ENCODE measurements at regions not wholly inside any gene's neighbourhood (a gene's known extent, or its start where the extent isn't known, plus 50 kb on each side); places are given as distances from the start of the nearest gene placed in this dataset.

GRCh38 chr2:217414429-217414828, 554.6 kb upstream of the TNP1 start:
- H3K9me3 Mint-ChIP-seq (ENCODE audit: unreplicated experiment): no peaks in the 10 kb centered on the region
- no peak overlapping the region for H3K27ac Mint-ChIP-seq (ENCODE audit: unreplicated experiment)
- no peaks in the 10 kb centered on the region for H3K36me3 Mint-ChIP-seq (ENCODE audit: low read depth, unreplicated experiment)
- peaks cover 1% of the 10 kb centered on the region for H3K27me3 Mint-ChIP-seq (ENCODE audit: unreplicated experiment)
- H3K4me3 Mint-ChIP-seq (ENCODE audit: unreplicated experiment): no peak overlapping the region
- no peak for TF ChIP-seq CTCF (IDR thresholded peaks at IDR 0.05; ENCODE audit: unreplicated experiment)
- peaks cover 14% of the 10 kb centered on the region for H3K4me1 Mint-ChIP-seq (ENCODE audit: unreplicated experiment)
- DNase-seq (ENCODE audit: low spot score): no peak

- DNase-seq (ENCODE audit: low spot score): no peak
- Mint-ChIP-seq H3K27ac (ENCODE audit: unreplicated experiment) (no peak overlapping the region), H3K9me3 (ENCODE audit: unreplicated experiment) (no peaks in the 10 kb centered on the region), H3K36me3 (ENCODE audit: low read depth, unreplicated experiment) (no peaks in the 10 kb centered on the region), H3K4me3 (ENCODE audit: unreplicated experiment) (no peak overlapping the region), H3K4me1 (ENCODE audit: unreplicated experiment) (peaks cover 17% of the 10 kb centered on the region), H3K27me3 (ENCODE audit: unreplicated experiment) (peaks cover 1% of the 10 kb centered on the region)
- TF ChIP-seq CTCF (IDR thresholded peaks at IDR 0.05; ENCODE audit: unreplicated experiment): no peak
Measured at GRCh38 chr2:217413193-217413592, 553.3 kb upstream of the TNP1 start.

DNA sequence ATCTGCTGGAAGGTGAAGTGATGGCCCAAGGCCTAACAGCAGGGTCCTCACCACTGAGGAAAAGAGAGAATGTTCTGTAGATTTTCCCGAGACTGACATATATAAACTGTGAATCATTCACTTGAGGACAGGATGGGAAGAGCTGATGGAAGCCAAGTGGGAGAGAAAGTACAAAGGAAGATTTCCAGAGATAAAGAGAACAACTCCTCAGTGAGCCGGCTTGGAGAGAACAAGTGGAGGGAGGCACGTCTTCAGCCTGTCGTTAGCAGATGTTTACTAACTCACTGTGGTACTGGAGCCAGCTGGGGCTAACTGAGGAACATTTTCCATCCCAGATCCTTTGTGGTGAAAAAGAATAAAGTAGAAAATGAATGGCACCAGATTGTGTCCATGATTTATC, 552.9 kb upstream of the TNP1 start:
- no peak for DNase-seq (ENCODE audit: low spot score)
- TF ChIP-seq CTCF (IDR thresholded peaks at IDR 0.05; ENCODE audit: unreplicated experiment): no peak
- peak overlapping the region; percentile 70 for H3K27ac Mint-ChIP-seq (ENCODE audit: unreplicated experiment)
- H3K36me3 Mint-ChIP-seq (ENCODE audit: low read depth, unreplicated experiment): no peaks in the 10 kb centered on the region
- peaks cover 17% of the 10 kb centered on the region for H3K4me1 Mint-ChIP-seq (ENCODE audit: unreplicated experiment)
- H3K9me3 Mint-ChIP-seq (ENCODE audit: unreplicated experiment): no peaks in the 10 kb centered on the region
- no peak overlapping the region for H3K4me3 Mint-ChIP-seq (ENCODE audit: unreplicated experiment)
- H3K27me3 Mint-ChIP-seq (ENCODE audit: unreplicated experiment): no peaks in the 10 kb centered on the region

DNA sequence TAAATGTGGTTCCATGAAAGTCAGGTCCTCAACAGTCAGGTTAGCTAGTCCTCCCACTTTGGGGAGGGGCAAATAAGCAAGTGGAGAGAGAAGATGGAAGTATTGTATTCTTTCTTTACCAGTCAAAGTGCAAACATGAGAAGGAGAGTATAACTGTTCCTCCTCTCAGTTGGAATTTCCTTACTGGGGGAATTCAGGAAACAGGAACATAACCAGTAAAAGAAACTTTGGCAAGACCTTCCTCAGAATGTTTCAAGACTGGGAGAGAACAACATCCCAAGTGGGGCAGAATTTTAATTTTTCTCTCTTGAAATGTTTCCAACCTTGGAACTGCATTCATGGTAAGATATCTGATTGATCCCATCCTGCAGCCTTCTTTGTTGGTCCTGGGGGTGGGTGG, 552.4 kb upstream of the TNP1 start:
- TF ChIP-seq CTCF (IDR thresholded peaks at IDR 0.05; ENCODE audit: unreplicated experiment): no peak

DNA sequence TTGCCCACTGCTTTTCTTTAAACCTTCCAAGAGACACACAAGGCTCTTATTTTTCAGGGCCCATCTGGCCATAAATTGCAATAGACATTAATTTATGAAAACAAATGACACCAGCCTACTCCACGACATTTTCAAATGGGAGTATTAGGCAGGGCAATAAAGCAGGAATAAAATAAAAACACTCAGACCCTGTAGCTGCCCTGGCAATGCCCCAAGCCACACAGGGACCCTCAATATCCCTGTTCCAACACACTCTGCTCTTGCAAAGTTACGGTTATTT, 550.8 kb upstream of the TNP1 start:
- no peak for TF ChIP-seq CTCF (IDR thresholded peaks at IDR 0.05; ENCODE audit: unreplicated experiment)
- H3K27ac Mint-ChIP-seq (ENCODE audit: unreplicated experiment): no peak overlapping the region
- no peaks in the 10 kb centered on the region for H3K9me3 Mint-ChIP-seq (ENCODE audit: unreplicated experiment)
- H3K4me1 Mint-ChIP-seq (ENCODE audit: unreplicated experiment): peaks cover 17% of the 10 kb centered on the region
- H3K36me3 Mint-ChIP-seq (ENCODE audit: low read depth, unreplicated experiment): no peaks in the 10 kb centered on the region
- H3K4me3 Mint-ChIP-seq (ENCODE audit: unreplicated experiment): no peak overlapping the region
- H3K27me3 Mint-ChIP-seq (ENCODE audit: unreplicated experiment): no peaks in the 10 kb centered on the region
- no peak for DNase-seq (ENCODE audit: low spot score)

More for the DNA sequence above, 552.4 kb upstream of the TNP1 start:
- Mint-ChIP-seq H3K4me1 (ENCODE audit: unreplicated experiment) (peaks cover 17% of the 10 kb centered on the region), H3K27me3 (ENCODE audit: unreplicated experiment) (no peaks in the 10 kb centered on the region), H3K9me3 (ENCODE audit: unreplicated experiment) (no peaks in the 10 kb centered on the region), H3K36me3 (ENCODE audit: low read depth, unreplicated experiment) (no peaks in the 10 kb centered on the region), H3K4me3 (ENCODE audit: unreplicated experiment) (no peak overlapping the region), H3K27ac (ENCODE audit: unreplicated experiment) (peak overlapping the region; percentile 94)
- no peak for DNase-seq (ENCODE audit: low spot score)
